Liver (tissue), 3 donors: ENCODE measurements at regions not wholly inside any gene's neighbourhood (a gene's known extent, or its start where the extent isn't known, plus 50 kb on each side); places are given as distances from the start of the nearest gene placed in this dataset.

ENCODE experiments used
- GABPA ChIP-seq, 2 donors: IDR thresholded peaks in 1 of 2; conservative IDR thresholded peaks in 1 of 2; 2 replicates each; pipeline ENCODE4 v1.6.1; 2016; ENCODE audit warnings: antibody characterized with exemption in 2 of 2, mild to moderate bottlenecking in 1 of 2, moderate library complexity in 1 of 2
- TF ChIP-seq, protein P1 (sequence below): fragments of 150-350 bp; IDR thresholded peaks from 2 replicates; pipeline ENCODE4 v1.5.1; 2017; ENCODE audit warnings: improper control_type of control experiment, low read depth, low read length; ENCODE audit not compliant: missing input control
- donor health status: healthy.
- donor health status: healthy.

DNA sequence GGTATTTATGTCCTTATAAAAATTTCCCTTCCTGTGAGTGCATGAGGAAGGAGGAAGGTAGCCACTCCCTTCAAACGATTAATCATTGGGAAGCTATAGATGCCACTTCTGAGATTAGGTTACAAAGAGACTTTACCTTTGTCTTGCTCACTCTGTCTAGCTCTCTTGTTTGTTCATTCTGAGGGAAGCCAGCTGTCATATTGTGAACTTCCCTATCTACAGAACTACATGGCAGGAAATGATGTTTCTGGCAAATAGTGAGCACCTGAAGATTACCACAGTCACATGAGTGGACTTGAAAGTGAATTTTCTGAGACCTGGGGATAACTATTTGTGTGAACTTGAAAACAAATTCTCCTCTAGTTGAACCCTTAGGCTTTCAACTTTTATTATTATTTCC, 776.8 kb downstream of the CCDC85A start:
- TF ChIP-seq GABPA (IDR thresholded peaks at IDR 0.05 in 1 of 2, conservative IDR thresholded peaks at IDR 0.05 in 1 of 2) = no peak
- TF ChIP-seq, protein P1, sequence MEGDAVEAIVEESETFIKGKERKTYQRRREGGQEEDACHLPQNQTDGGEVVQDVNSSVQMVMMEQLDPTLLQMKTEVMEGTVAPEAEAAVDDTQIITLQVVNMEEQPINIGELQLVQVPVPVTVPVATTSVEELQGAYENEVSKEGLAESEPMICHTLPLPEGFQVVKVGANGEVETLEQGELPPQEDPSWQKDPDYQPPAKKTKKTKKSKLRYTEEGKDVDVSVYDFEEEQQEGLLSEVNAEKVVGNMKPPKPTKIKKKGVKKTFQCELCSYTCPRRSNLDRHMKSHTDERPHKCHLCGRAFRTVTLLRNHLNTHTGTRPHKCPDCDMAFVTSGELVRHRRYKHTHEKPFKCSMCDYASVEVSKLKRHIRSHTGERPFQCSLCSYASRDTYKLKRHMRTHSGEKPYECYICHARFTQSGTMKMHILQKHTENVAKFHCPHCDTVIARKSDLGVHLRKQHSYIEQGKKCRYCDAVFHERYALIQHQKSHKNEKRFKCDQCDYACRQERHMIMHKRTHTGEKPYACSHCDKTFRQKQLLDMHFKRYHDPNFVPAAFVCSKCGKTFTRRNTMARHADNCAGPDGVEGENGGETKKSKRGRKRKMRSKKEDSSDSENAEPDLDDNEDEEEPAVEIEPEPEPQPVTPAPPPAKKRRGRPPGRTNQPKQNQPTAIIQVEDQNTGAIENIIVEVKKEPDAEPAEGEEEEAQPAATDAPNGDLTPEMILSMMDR = no peak
